PC-3 (cell line): ENCODE measurements at regions not wholly inside any gene's neighbourhood (a gene's known extent, or its start where the extent isn't known, plus 50 kb on each side); places are given as distances from the start of the nearest gene placed in this dataset.

ENCODE experiments used
- ATAC-seq: fragments of 200-7000 bp; cut with Tn5 transposase; 2 replicates; pipeline ENCODE4 v1.9.1; 2020; ENCODE audit warnings: mild to moderate bottlenecking, moderate library complexity
- BruUV-seq: library from RNA; stranded (reverse); fragments of 400-500 nt; replicated peaks from 2 replicates; lab custom pipeline; 2021; lab: Mats Ljungman, UMichigan
- CTCF ChIA-PET: fragments of 300-600 bp; sonication (Branson Sonifier 250); formaldehyde crosslinking; loops from one replicate; lab custom pipeline; 2022; ENCODE audit warnings: antibody characterized with exemption; lab: Charles Lee
- POLR2A ChIA-PET: fragments of 300-600 bp; sonication (Branson Sonifier 250); formaldehyde crosslinking; loops from one replicate; lab custom pipeline; 2022; ENCODE audit warnings: antibody characterized with exemption; ENCODE audit not compliant: unreplicated experiment; lab: Charles Lee
- DNase-seq: peaks from one replicate; pipeline ENCODE4 v3.0.0-alpha.2; 2015
- H2AFZ ChIP-seq: fragments of 300-600 bp; sonication (generic); 2 replicates; pipeline ENCODE4 v1.6.0; 2016; ENCODE audit warnings: antibody characterized with exemption, low read length
- H3F3A ChIP-seq: fragments of 300-600 bp; sonication (generic); one replicate; pipeline ENCODE4 v1.6.0; 2017; ENCODE audit warnings: antibody characterized with exemption, low read length, control low read depth, mild to moderate bottlenecking; ENCODE audit not compliant: unreplicated experiment
- H3K27ac ChIP-seq: fragments of 300-600 bp; sonication (generic); 2 replicates; pipeline ENCODE4 v1.5.1; 2016; ENCODE audit warnings: mild to moderate bottlenecking, low read length
- H3K27me3 ChIP-seq: fragments of 300-600 bp; sonication (generic); 2 replicates; pipeline ENCODE4 v1.6.1; 2016; ENCODE audit warnings: low read length, mixed read lengths
- H3K36me3 ChIP-seq: fragments of 300-600 bp; sonication (generic); 2 replicates; pipeline ENCODE4 v1.6.1; 2016; ENCODE audit warnings: low read depth, mixed run types, low read length, mixed read lengths
- H3K4me1 ChIP-seq: fragments of 300-600 bp; sonication (generic); 2 replicates; pipeline ENCODE4 v1.5.1; 2016; ENCODE audit warnings: low read length; ENCODE audit not compliant: insufficient read depth
- H3K4me2 ChIP-seq: fragments of 300-600 bp; sonication (generic); 2 replicates; pipeline ENCODE4 v1.6.0; 2016; ENCODE audit warnings: low read length
- H3K4me3 ChIP-seq: fragments of 300-600 bp; sonication (generic); 2 replicates; pipeline ENCODE4 v1.5.1; 2016; ENCODE audit warnings: mild to moderate bottlenecking, low read length, mixed read lengths
- H3K79me2 ChIP-seq: fragments of 300-600 bp; sonication (generic); 2 replicates; pipeline ENCODE4 v1.6.1; 2017; ENCODE audit warnings: low read length, mixed read lengths
- H3K9ac ChIP-seq: fragments of 300-600 bp; sonication (generic); 2 replicates; pipeline ENCODE4 v1.6.0; 2016; ENCODE audit warnings: mild to moderate bottlenecking, low read length
- H3K9me2 ChIP-seq: fragments of 300-600 bp; sonication (generic); replicated peaks from 2 replicates; pipeline ENCODE4 v1.6.1; 2016; ENCODE audit warnings: mixed run types, low read length, mixed read lengths
- H3K9me3 ChIP-seq: fragments of 300-600 bp; sonication (generic); 2 replicates; pipeline ENCODE4 v1.6.1; 2016; ENCODE audit warnings: low read length, mixed read lengths
- H4K20me1 ChIP-seq: fragments of 300-600 bp; sonication (generic); 2 replicates; pipeline ENCODE4 v1.6.1; 2016; ENCODE audit warnings: low read length, mixed read lengths
- CTCF ChIP-seq: fragments of 300-600 bp; sonication (generic); conservative IDR thresholded peaks from 2 replicates; pipeline ENCODE4 v1.5.1; 2017; ENCODE audit warnings: antibody characterized with exemption, low read depth, mild to moderate bottlenecking, low read length
- EZH2 ChIP-seq: fragments of 300-600 bp; sonication (generic); IDR thresholded peaks from one replicate; pipeline ENCODE4 v1.6.1; 2017; ENCODE audit warnings: antibody characterized with exemption, mild to moderate bottlenecking, low read length; ENCODE audit not compliant: unreplicated experiment
- EZH2phosphoT487 ChIP-seq: fragments of 300-600 bp; sonication (generic); IDR thresholded peaks from 2 replicates; pipeline ENCODE4 v1.6.1; 2018; ENCODE audit warnings: mild to moderate bottlenecking, antibody characterized with exemption, low read length, borderline replicate concordance
- intact Hi-C: fragments of 100-400 bp; cut with micrococcal nuclease; formaldehyde crosslinking; loops from 2 replicates; pipeline ENCODE4 v1.9.0; 2023

GRCh38 chr3:25036633-25037032 is 391.4 kb upstream of the RARB start:
- TF ChIP-seq EZH2 = no peak
- no peak for TF ChIP-seq CTCF
- TF ChIP-seq EZH2phosphoT487 = no peak
- ChIA-PET POLR2A (no interaction called here), CTCF (no interaction called here)
- H3K4me1 ChIP-seq = no peaks in the 10 kb centered on the region
- no peaks in the 10 kb centered on the region for H3F3A ChIP-seq
- no peak overlapping the region for H3K9ac ChIP-seq
- no peaks in the 10 kb centered on the region for H4K20me1 ChIP-seq
- no peak for DNase-seq
- no peak overlapping the region for H3K4me3 ChIP-seq
- H3K9me2 ChIP-seq = no peaks in the 10 kb centered on the region
- no peak overlapping the region for H2AFZ ChIP-seq
- no peak for ATAC-seq
- intact Hi-C loops = no loop called here
- H3K27me3 ChIP-seq = no peaks in the 10 kb centered on the region; the same call in 1 of the 2 replicates
- no peaks in the 10 kb centered on the region for H3K9me3 ChIP-seq
- BruUV-seq = no TSS peak
- no peak overlapping the region for H3K27ac ChIP-seq
- no peaks in the 10 kb centered on the region for H3K79me2 ChIP-seq
- H3K4me2 ChIP-seq = no peak overlapping the region
- no peaks in the 10 kb centered on the region for H3K36me3 ChIP-seq

- H3K79me2 ChIP-seq = no peaks in the 10 kb centered on the region
- intact Hi-C loops = no loop called here
- BruUV-seq = no TSS peak
- no peaks in the 10 kb centered on the region for H3F3A ChIP-seq
- H3K9me2 ChIP-seq = no peaks in the 10 kb centered on the region
- ChIA-PET POLR2A (no interaction called here), CTCF (no interaction called here)
- no peak overlapping the region for H3K4me3 ChIP-seq
- H3K27ac ChIP-seq = no peak overlapping the region
- ATAC-seq = no peak
- no peak overlapping the region for H3K4me2 ChIP-seq
- no peak overlapping the region for H3K9ac ChIP-seq
- TF ChIP-seq CTCF (no peak), EZH2 (no peak), EZH2phosphoT487 (no peak)
- DNase-seq = no peak
- no peaks in the 10 kb centered on the region for H3K4me1 ChIP-seq
- H2AFZ ChIP-seq = no peak overlapping the region
- H3K36me3 ChIP-seq = no peaks in the 10 kb centered on the region
- H3K9me3 ChIP-seq = no peaks in the 10 kb centered on the region
- no peaks in the 10 kb centered on the region for H4K20me1 ChIP-seq
- no peaks in the 10 kb centered on the region; the same call in 1 of the 2 replicates for H3K27me3 ChIP-seq
These were observed 391.0 kb upstream of the RARB start for GRCh38 chr3:25037049-25037547.

GRCh38 chr3:25038271-25038670 is 389.8 kb upstream of the RARB start:
- no TSS peak for BruUV-seq
- no peak overlapping the region for H2AFZ ChIP-seq
- ChIA-PET CTCF (no interaction called here), POLR2A (no interaction called here)
- no peak overlapping the region for H3K9ac ChIP-seq
- no peaks in the 10 kb centered on the region for H3K4me1 ChIP-seq
- H3K27me3 ChIP-seq = no peaks in the 10 kb centered on the region; the same call in 1 of the 2 replicates
- no peak overlapping the region for H3K27ac ChIP-seq
- ATAC-seq (no peak), DNase-seq (no peak)
- no peaks in the 10 kb centered on the region for H3K79me2 ChIP-seq
- no peaks in the 10 kb centered on the region for H3F3A ChIP-seq
- intact Hi-C loops = no loop called here
- H3K4me2 ChIP-seq = no peak overlapping the region
- H3K9me3 ChIP-seq = no peaks in the 10 kb centered on the region
- no peaks in the 10 kb centered on the region for H4K20me1 ChIP-seq
- H3K4me3 ChIP-seq = no peak overlapping the region
- H3K9me2 ChIP-seq = no peaks in the 10 kb centered on the region
- TF ChIP-seq EZH2 = no peak
- no peak for TF ChIP-seq EZH2phosphoT487
- no peak for TF ChIP-seq CTCF
- H3K36me3 ChIP-seq = no peaks in the 10 kb centered on the region
